Esophagus (tissue), 2 donors: ENCODE measurements at regions not wholly inside any gene's neighbourhood (a gene's known extent, or its start where the extent isn't known, plus 50 kb on each side); places are given as distances from the start of the nearest gene placed in this dataset.
A peak's percentile ranks its signal among the peaks of the same experiment; 100 is the strongest.

Experiments
- H3K27ac ChIP-seq, 2 donors: one replicate each; pipeline ENCODE4 v1.5.1; 2013; ENCODE audit warnings: low read depth in 2 of 2, mild to moderate bottlenecking in 2 of 2, inconsistent platforms in 1 of 2, low read length in 1 of 2, moderate library complexity in 1 of 2
- H3K27me3 ChIP-seq, 2 donors: one replicate each; pipeline ENCODE4 v1.6.1; 2013; ENCODE audit warnings: low read length in 2 of 2, control low read depth in 1 of 2, mild to moderate bottlenecking in 1 of 2; ENCODE audit not compliant: insufficient read depth in 2 of 2, control insufficient read depth in 1 of 2
- H3K36me3 ChIP-seq, 2 donors: one replicate each; pipeline ENCODE4 v1.6.1; 2013; ENCODE audit warnings: low read length in 1 of 2; ENCODE audit not compliant: control insufficient read depth in 2 of 2, insufficient read depth in 2 of 2
- H3K4me1 ChIP-seq, 2 donors: one replicate each; pipeline ENCODE4 v1.6.1; 2013; ENCODE audit warnings: low read length in 1 of 2; ENCODE audit not compliant: control insufficient read depth in 2 of 2, insufficient read depth in 2 of 2
- H3K4me3 ChIP-seq, 2 donors: one replicate each; pipeline ENCODE4 v1.5.1; 2013; ENCODE audit warnings: low read length in 2 of 2, mild to moderate bottlenecking in 2 of 2, low read depth in 1 of 2, moderate library complexity in 1 of 2
- H3K9me3 ChIP-seq, 2 donors: one replicate each; pipeline ENCODE4 v1.6.1; 2013; ENCODE audit warnings: mild to moderate bottlenecking in 2 of 2, low read depth in 1 of 2, low read length in 1 of 2, moderate library complexity in 1 of 2; ENCODE audit not compliant: control insufficient read depth in 2 of 2, insufficient read depth in 1 of 2
- WGBS, 2 donors: extraction: QIAGEN DNeasy Blood & Tissue Kit; methylation state at CpG; one replicate each; pipeline ENCODE4 v1.1.7; 2013; 5-methylcytosine and 5-hydroxymethylcytosine counted together
- donor health status: healthy with polysubstance abuse.
- donor health status: Bipolar disorder and iron deficiency.

GRCh38 chr2:196372276-196372809 lies 201.0 kb upstream of the STK17B start:
- Histone ChIP-seq H3K27ac (peak overlapping the region in 1 of 2 donors; percentile 2), H3K36me3 (no peaks in the 10 kb centered on the region), H3K9me3 (no peaks in the 10 kb centered on the region), H3K4me1 (no peaks in the 10 kb centered on the region), H3K4me3 (no peak overlapping the region), H3K27me3 (no peaks in the 10 kb centered on the region)
- 72 to 75% methylated on average over 3 of the region's 3 CpGs for WGBS, 2 donors

- WGBS, 2 donors, result 71 to 76% methylated on average over 6 of the region's 6 CpGs
- H3K36me3 ChIP-seq, result no peaks in the 10 kb centered on the region
- H3K27ac ChIP-seq, result peak overlapping the region in 1 of 2 donors; percentile 2
These were observed 201.7 kb upstream of the STK17B start for GRCh38 chr2:196372811-196373664.

DNA sequence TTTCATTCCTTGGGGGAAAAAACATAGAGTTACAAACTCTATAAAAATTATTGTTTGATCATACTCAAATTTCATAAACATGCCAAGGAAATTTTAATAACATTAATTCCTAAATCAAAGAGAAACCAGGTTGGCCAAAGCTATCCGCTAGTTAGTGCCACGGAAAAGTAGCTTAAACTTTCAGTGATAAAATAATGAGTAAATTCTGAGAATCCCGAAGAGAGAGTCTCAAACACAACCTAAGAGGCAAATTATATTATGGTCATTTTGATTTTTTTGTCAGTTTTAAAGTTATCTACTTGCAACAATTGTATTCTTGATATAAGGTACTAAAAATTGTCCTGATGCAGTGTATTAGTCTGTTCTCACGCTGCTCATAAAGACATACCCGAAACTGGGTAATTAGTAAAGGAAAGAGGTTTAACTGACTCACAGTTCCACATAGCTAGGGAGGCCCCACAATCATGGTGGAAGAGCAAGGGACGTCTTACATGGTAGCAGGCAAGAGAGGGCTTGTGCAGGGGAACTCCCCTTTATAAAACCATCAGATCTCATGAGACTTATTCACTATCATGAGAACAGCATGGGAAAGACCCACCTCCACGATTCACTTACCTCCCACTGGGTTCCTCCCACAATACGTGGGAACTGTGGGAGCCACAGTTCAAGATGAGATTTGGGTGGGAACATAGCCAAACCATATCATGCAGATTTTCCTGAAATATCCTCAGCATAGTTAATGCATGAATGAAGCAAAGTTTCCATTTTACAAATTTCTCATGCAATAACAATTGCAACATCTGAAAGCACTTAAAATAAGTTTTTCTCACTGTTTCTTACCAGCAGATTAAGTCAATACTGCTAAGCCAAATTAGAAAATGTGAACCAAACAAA lies 205.9 kb upstream of the STK17B start:
- Histone ChIP-seq H3K27me3 (peaks cover 0 to 2% of the 10 kb centered on the region in 2 donors), H3K36me3 (no peaks in the 10 kb centered on the region), H3K27ac (no peak overlapping the region), H3K4me3 (no peak overlapping the region), H3K9me3 (no peaks in the 10 kb centered on the region), H3K4me1 (no peaks in the 10 kb centered on the region)
- WGBS, 2 donors, result 80 to 83% methylated on average over 8 of the region's 8 CpGs

More at GRCh38 chr2:196372811-196373664, 201.7 kb upstream of the STK17B start:
- Histone ChIP-seq H3K4me1 (no peaks in the 10 kb centered on the region), H3K9me3 (no peaks in the 10 kb centered on the region), H3K27me3 (no peaks in the 10 kb centered on the region), H3K4me3 (no peak overlapping the region)

DNA sequence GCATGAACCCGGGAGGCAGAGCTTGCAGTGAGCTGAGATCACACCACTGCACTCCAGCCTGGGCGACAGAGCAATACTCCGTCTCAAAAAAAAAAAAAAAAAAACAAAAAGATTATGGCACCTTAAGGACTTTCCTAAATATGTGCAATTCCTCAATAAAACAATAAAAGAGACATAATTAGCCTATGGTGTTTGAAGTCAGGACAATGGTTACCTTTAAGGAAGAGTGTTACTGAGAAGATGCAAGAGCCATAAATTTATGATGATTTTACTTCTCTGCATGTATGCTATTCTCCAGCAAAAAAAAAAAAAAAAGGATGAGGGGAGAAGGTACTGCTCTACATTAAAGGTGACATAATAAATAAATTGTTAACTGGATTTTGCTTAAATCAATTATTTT lies 208.2 kb upstream of the STK17B start:
- Histone ChIP-seq H3K27me3 (peaks cover 0 to 2% of the 10 kb centered on the region in 2 donors), H3K4me3 (no peak overlapping the region), H3K27ac (no peak overlapping the region), H3K36me3 (no peaks in the 10 kb centered on the region), H3K9me3 (no peaks in the 10 kb centered on the region), H3K4me1 (no peaks in the 10 kb centered on the region)
- 86 to 95% methylated on average over 1 to 3 of the region's 3 CpGs for WGBS, 2 donors

DNA sequence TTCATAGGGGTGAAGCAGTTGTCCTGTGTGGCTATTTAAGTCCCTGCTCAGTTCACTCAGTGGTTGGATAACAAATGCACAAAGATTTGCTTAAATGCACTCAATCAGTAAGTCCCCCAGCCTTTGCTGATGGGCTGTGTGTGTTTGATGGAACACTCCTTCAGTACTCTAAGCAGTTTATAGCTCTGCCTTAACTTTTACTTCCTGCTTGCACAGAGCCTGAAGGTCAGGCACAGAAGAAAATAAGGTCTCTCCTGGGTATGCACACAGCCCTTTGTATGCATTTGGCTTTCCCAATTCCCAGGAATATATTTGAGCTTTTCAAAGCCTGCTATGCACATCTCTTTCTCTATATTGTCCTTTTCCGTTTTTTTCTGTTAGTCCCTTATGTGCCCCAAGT lies 208.7 kb upstream of the STK17B start:
- Histone ChIP-seq H3K4me3 (no peak overlapping the region), H3K27ac (no peak overlapping the region), H3K9me3 (no peaks in the 10 kb centered on the region), H3K4me1 (no peaks in the 10 kb centered on the region), H3K36me3 (no peaks in the 10 kb centered on the region), H3K27me3 (peaks cover 0 to 2% of the 10 kb centered on the region in 2 donors)
- WGBS, 2 donors, result 46 to 61% methylated on average over 1 of the region's 1 CpG

DNA sequence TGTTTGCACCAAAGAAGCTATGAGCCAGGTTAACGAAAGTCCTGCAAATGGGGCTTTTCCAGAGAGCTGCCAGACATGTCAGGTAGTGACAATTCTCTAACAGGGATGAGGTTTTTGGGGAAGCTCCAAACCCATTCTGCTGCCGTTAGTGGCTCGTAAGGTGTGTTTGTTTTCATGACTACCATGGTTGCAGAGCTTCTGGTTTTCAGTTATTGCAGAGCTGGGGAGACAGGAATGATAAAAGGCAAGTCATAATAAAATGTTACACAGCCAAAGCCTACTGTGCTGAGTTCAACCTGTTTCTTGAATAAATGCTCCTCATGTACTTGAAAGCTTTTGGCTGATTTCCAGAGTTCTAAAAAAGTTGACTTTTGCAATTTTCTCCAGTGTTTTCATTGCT lies 209.2 kb upstream of the STK17B start:
- no peaks in the 10 kb centered on the region for H3K4me1 ChIP-seq
- H3K9me3 ChIP-seq, result no peaks in the 10 kb centered on the region
- no peak overlapping the region for H3K27ac ChIP-seq
- H3K27me3 ChIP-seq, result peaks cover 0 to 2% of the 10 kb centered on the region in 2 donors
- H3K4me3 ChIP-seq, result no peak overlapping the region
- H3K36me3 ChIP-seq, result no peaks in the 10 kb centered on the region
- 41 to 50% methylated on average over 3 of the region's 3 CpGs for WGBS, 2 donors

GRCh38 chr2:196381464-196381863 lies 210.1 kb upstream of the STK17B start:
- H3K36me3 ChIP-seq, result no peaks in the 10 kb centered on the region
- no peak overlapping the region for H3K27ac ChIP-seq
- no peak overlapping the region for H3K4me3 ChIP-seq
- H3K4me1 ChIP-seq, result no peaks in the 10 kb centered on the region
- 75 to 77% methylated on average over 3 of the region's 3 CpGs for WGBS, 2 donors
- no peaks in the 10 kb centered on the region for H3K9me3 ChIP-seq
- peaks cover 0 to 2% of the 10 kb centered on the region in 2 donors for H3K27me3 ChIP-seq

DNA sequence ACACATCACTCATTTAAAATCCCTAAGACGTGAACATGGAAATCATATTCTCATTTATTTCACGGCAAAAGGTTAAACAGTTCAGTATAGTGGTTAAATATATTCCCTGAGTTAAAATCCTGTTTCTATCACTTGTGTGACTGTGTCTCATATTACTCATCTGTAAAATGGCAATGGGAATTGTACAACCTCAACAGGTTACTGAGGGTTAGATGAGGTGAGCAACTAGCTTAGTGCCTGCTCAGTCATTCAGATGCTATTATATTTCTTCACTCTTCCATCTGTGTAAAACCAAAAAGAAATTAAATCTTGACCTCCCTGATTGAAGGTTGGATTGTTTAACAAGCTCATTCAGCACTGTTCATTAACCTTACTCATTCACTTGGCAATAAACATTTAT lies 212.4 kb upstream of the STK17B start:
- no peak overlapping the region for H3K4me3 ChIP-seq
- H3K27ac ChIP-seq, result no peak overlapping the region
- H3K9me3 ChIP-seq, result no peaks in the 10 kb centered on the region
- no peaks in the 10 kb centered on the region for H3K4me1 ChIP-seq
- WGBS, 2 donors, result 90 to 91% methylated on average over 2 of the region's 2 CpGs
- H3K36me3 ChIP-seq, result no peaks in the 10 kb centered on the region
- peaks cover 0 to under 1% of the 10 kb centered on the region in 2 donors for H3K27me3 ChIP-seq

DNA sequence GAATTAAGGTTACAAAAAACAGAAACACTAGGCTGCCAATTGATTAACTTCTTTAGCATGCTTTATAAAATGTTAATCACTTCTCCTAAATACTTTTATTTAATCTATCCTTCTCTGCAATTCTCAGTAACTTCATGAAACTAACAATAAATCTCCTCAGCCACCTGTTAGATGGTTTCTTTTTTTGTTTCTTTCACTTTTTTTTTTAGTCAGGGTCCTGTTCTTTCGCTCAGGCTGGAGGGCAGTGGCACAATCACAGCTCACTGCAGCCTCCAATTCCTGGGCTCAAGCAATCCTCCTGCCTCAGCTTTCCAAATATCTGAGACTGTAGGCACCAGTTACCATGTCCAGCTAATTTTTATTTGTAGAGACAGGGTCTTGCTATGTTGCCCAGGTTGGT lies 213.4 kb upstream of the STK17B start:
- no peaks in the 10 kb centered on the region for H3K27me3 ChIP-seq
- H3K4me1 ChIP-seq, result no peaks in the 10 kb centered on the region
- no peaks in the 10 kb centered on the region for H3K36me3 ChIP-seq
- no peak overlapping the region for H3K4me3 ChIP-seq
- WGBS, 2 donors, result 86 to 89% methylated on average over 1 of the region's 1 CpG
- no peaks in the 10 kb centered on the region for H3K9me3 ChIP-seq
- no peak overlapping the region for H3K27ac ChIP-seq
